ENCODE measurements at regions not wholly inside any gene's neighbourhood (a gene's known extent, or its start where the extent isn't known, plus 50 kb on each side); places are given as distances from the start of the nearest gene placed in this dataset.
"Not testable (repeated sequence)": the region's sequence is repeated elsewhere in the genome, so short reads cannot be mapped to it uniquely, and the experiment has no call there.

DNA sequence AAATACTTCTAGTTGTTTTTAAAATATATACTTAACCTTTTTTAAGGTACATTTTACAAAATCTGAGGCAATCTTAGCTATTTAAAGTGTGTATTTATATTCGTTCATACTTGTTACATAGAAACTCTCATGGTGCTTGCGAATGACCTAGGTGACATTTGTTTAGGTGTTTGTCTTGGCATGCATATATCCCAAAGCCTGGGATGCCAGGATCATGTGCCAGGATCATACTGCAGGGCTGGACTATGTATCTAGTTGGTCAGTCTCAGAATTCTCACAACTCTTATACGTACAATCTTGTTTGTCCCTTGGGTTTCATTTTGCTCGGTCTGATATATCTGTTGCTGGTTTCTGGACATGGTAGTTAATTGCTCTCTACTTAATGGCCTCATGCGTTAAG lies 109.9 kb upstream of the WIPF3 start:
- TF ChIP-seq EZH2 (IDR thresholded peaks at IDR 0.05; ENCODE audit: borderline replicate concordance, insufficient read depth, low read depth, low read length, poor library complexity, severe bottlenecking) = not testable (repeated sequence)
- TF ChIP-seq, protein P1, sequence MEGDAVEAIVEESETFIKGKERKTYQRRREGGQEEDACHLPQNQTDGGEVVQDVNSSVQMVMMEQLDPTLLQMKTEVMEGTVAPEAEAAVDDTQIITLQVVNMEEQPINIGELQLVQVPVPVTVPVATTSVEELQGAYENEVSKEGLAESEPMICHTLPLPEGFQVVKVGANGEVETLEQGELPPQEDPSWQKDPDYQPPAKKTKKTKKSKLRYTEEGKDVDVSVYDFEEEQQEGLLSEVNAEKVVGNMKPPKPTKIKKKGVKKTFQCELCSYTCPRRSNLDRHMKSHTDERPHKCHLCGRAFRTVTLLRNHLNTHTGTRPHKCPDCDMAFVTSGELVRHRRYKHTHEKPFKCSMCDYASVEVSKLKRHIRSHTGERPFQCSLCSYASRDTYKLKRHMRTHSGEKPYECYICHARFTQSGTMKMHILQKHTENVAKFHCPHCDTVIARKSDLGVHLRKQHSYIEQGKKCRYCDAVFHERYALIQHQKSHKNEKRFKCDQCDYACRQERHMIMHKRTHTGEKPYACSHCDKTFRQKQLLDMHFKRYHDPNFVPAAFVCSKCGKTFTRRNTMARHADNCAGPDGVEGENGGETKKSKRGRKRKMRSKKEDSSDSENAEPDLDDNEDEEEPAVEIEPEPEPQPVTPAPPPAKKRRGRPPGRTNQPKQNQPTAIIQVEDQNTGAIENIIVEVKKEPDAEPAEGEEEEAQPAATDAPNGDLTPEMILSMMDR (IDR thresholded peaks at IDR 0.05) = not testable (repeated sequence)
